Kidney epithelial cell (primary cell): ENCODE measurements at regions not wholly inside any gene's neighbourhood (a gene's known extent, or its start where the extent isn't known, plus 50 kb on each side); places are given as distances from the start of the nearest gene placed in this dataset.
"Not testable (repeated sequence)": the region's sequence is repeated elsewhere in the genome, so short reads cannot be mapped to it uniquely, and the experiment has no call there.

Experiments used
- DNase-seq: peaks from one replicate; pipeline ENCODE4 v3.0.0-alpha.2; 2010; ENCODE audit warnings: low read depth
- H3K27me3 ChIP-seq: 2 replicates; pipeline ENCODE4 v1.6.0; 2011; ENCODE audit warnings: low read length; ENCODE audit not compliant: control insufficient read depth, insufficient read depth
- H3K36me3 ChIP-seq: 2 replicates; pipeline ENCODE4 v1.5.1; 2011; ENCODE audit warnings: low read length; ENCODE audit not compliant: control insufficient read depth, insufficient read depth
- H3K4me3 ChIP-seq: 2 replicates; pipeline ENCODE4 v1.5.1; 2011; ENCODE audit warnings: low read depth, mild to moderate bottlenecking, control low read depth, low read length
- TF ChIP-seq, protein P1 (sequence below): IDR thresholded peaks from 2 replicates; pipeline ENCODE4 v1.5.1; 2011; ENCODE audit warnings: mild to moderate bottlenecking, moderate library complexity, low read length, control low read depth, inconsistent platforms; ENCODE audit not compliant: insufficient read depth, poor library complexity, severe bottlenecking

DNA sequence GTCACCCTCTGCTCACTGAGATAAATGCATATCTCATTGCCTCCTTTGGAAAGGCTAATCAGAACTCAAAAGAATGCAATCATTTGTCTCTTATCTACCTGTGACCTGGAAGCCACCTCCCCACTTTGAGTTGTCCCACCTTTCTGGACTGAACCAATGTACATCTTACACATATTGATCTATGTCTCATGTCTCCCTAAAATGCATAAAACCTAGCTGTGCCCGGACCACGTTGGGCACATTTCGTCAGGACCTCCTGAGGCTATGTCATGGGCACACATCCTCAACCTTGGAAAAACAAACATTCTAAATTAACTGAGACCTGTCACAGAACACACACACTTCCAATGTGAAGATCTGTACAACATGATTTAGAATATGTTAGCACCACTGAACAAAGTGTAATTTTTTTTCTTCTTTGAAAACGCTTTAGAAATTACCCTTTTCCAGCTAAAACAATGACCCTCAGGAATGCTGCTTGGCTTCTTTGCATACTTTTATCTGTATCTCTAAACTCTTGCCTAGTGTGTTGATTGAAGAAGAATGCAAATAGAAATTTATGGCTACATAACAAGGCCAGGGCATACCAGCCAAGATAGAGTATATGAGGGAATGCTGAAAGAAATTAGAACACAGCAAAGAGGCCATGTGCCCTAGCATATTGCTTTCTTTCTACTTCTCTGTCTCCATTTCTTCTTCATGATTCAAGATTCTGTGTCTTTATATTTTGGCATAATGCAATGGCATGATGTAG, 84.6 kb upstream of the DST start:
- H3K27me3 ChIP-seq = no peaks in the 10 kb centered on the region
- no peak for DNase-seq
- no peak overlapping the region for H3K4me3 ChIP-seq
- H3K36me3 ChIP-seq = no peaks in the 10 kb centered on the region
- TF ChIP-seq, protein P1, sequence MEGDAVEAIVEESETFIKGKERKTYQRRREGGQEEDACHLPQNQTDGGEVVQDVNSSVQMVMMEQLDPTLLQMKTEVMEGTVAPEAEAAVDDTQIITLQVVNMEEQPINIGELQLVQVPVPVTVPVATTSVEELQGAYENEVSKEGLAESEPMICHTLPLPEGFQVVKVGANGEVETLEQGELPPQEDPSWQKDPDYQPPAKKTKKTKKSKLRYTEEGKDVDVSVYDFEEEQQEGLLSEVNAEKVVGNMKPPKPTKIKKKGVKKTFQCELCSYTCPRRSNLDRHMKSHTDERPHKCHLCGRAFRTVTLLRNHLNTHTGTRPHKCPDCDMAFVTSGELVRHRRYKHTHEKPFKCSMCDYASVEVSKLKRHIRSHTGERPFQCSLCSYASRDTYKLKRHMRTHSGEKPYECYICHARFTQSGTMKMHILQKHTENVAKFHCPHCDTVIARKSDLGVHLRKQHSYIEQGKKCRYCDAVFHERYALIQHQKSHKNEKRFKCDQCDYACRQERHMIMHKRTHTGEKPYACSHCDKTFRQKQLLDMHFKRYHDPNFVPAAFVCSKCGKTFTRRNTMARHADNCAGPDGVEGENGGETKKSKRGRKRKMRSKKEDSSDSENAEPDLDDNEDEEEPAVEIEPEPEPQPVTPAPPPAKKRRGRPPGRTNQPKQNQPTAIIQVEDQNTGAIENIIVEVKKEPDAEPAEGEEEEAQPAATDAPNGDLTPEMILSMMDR = no peak

DNA sequence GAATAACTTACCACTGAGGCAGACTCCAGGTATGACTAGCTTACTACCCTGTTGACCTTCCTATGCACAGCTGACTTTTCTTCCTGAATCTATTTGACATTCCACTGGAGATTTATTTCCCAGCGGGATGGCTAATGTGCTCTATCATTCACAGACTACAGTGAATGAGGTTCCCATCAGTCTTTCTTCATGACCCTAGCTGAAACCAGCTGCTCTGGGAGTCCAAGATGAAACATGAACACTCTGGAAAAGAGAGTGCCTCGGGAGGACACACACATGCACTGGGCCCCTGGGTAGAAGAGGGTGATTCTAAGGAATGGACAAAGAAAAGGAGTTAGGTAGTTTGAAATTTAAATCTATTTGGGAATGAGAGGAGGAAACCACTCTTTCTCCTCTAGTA, 82.6 kb upstream of the DST start:
- H3K4me3 ChIP-seq = no peak overlapping the region
- H3K27me3 ChIP-seq = no peaks in the 10 kb centered on the region
- H3K36me3 ChIP-seq = no peaks in the 10 kb centered on the region
- no peak for DNase-seq
- TF ChIP-seq, protein P1 = no peak

DNA sequence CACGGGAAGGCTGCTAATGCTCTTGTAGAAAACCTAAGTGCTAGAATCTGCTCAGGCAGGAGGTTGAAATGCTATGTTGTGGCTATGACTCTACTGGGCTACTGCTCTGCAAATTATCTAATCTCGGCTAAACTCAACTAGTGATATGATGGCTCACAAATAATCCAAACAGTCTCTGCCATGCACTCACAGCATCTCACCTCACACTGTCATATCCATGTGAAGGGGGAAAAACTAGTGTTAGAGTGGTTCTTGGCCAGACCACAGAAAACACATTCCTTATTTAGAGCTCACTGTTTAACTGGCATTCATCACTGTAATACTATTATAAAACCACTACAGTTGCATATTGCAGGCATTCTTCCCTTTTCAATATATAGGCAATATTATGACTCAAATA, 81.8 kb upstream of the DST start:
- no peak overlapping the region for H3K4me3 ChIP-seq
- H3K36me3 ChIP-seq = no peaks in the 10 kb centered on the region
- H3K27me3 ChIP-seq = no peaks in the 10 kb centered on the region
- no peak for DNase-seq
- TF ChIP-seq, protein P1 = no peak

DNA sequence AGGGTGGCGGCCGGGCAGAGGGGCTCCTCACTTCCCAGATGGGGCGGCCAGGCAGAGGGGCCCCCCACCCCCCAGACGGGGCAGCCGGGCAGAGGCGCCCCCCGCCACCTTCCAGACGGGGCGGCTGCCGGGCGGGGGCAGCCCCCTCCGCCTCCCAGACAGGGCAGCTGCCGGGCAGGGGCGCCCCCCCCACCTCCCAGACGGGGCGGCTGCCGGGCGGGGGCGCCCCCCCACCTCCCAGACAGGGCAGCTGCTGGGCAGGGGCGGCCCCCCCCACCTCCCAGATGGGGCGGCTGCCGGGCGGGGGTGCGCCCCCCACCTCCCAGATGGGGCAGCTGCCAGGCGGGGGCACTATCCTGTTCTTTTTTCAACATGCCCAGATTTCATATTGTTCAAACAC, 78.2 kb upstream of the DST start:
- H3K27me3 ChIP-seq = no peaks in the 10 kb centered on the region
- no peaks in the 10 kb centered on the region for H3K36me3 ChIP-seq
- TF ChIP-seq, protein P1 = no peak
- no peak for DNase-seq
- H3K4me3 ChIP-seq = no peak overlapping the region

DNA sequence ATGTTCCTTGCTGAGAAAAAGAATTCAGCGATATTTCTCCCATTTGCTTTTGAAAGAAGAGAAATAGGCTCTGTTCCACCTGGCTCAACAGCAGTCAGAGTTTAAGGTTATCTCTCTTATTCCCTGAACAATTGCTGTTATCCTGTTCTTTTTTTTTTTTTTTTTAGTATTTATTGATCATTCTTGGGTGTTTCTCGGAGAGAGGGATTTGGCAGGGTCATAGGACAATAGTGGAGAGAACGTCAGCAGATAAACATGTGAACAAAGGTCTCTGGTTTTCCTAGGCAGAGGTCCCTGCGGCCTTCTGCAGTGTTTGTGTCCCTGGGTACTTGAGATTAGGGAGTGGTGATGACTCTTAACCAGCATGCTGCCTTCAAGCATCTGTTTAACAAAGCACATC, 77.5 kb upstream of the DST start:
- not testable (repeated sequence) for DNase-seq, H3K36me3 ChIP-seq, H3K27me3 ChIP-seq, H3K4me3 ChIP-seq

DNA sequence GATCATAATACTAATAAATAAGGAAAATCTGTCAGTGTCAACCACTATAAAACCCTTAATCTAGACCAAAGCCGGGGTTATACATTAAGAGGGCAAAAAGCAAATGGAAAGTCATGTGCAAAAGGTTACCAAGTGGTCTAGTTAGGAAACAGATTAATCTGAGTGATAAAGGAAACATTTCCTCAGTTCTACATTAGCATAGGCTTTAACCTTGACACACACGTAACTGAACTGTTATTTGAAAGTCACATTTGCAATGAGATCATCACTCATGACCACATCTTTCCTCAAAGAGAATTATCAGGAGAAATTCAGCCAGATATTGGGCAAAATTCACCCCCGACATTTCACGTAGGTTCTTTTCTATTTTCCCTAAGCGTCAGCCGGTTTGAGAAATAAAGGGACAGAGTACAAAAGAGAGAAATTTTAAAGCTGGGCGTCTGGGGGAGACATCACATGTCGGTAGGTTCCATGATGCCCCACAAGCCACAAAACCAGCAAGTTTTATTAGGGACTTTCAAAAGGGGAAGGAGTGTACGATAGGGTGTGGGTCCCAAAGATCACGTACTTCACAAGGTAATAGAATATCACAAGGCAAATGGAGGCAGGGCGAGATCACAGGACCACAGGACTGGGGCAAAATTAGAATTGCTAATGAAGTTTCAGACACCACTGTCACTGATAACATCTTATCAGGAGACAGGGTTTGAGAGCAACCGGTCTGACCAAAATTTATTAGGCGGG, 76.8 kb upstream of the DST start:
- DNase-seq, H3K4me3 ChIP-seq, H3K36me3 ChIP-seq, H3K27me3 ChIP-seq: not testable (repeated sequence)

DNA sequence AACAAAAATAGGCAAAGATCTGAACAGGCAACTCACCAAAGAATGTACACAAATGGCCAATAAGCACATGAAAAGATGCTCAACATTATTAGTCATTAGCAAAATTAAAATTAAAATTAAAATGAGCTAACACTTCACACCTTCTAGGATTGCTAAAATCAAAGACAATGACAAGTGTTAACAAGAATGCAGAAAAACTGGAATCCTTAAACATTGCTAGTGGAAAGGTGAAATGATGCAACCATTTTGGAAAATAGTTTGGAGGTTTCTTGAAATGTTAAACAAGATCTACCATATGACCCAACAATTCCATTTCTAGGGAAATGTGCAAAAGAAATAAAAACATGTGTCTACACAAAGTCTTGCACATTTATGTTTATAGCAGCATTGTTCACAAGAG, 75.5 kb upstream of the DST start:
- no peak for DNase-seq
- Histone ChIP-seq H3K4me3 (no peak overlapping the region), H3K27me3 (no peaks in the 10 kb centered on the region), H3K36me3 (no peaks in the 10 kb centered on the region)
- TF ChIP-seq, protein P1 = no peak
